ENCODE measurements at regions not wholly inside any gene's neighbourhood (a gene's known extent, or its start where the extent isn't known, plus 50 kb on each side); places are given as distances from the start of the nearest gene placed in this dataset.

DNA sequence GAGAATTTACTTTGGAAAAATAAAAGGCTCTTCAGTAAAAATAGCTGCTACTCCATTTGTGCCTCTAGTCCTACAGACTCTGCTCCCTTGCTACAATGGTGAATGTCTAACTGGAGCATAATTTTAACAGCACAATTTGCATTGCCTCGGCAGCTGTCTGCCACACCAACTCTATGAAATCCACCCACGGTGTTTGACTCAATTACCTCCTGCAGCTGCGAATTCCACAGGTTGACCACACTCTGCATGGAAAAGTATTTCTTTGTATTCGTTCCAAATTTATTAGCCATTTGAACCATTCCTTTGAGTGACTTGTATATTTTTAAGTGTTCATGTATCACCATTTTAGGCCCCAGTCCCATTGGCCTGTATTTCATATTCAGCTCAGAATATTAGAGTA lies 182.1 kb upstream of the CCDC68 start:
- no peak for TF ChIP-seq POLR2AphosphoS5 (IDR thresholded peaks at IDR 0.05; ENCODE audit: low read depth)
- TF ChIP-seq, protein P1, sequence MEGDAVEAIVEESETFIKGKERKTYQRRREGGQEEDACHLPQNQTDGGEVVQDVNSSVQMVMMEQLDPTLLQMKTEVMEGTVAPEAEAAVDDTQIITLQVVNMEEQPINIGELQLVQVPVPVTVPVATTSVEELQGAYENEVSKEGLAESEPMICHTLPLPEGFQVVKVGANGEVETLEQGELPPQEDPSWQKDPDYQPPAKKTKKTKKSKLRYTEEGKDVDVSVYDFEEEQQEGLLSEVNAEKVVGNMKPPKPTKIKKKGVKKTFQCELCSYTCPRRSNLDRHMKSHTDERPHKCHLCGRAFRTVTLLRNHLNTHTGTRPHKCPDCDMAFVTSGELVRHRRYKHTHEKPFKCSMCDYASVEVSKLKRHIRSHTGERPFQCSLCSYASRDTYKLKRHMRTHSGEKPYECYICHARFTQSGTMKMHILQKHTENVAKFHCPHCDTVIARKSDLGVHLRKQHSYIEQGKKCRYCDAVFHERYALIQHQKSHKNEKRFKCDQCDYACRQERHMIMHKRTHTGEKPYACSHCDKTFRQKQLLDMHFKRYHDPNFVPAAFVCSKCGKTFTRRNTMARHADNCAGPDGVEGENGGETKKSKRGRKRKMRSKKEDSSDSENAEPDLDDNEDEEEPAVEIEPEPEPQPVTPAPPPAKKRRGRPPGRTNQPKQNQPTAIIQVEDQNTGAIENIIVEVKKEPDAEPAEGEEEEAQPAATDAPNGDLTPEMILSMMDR (conservative IDR thresholded peaks at IDR 0.05; ENCODE audit: low read depth in 2 of 2): no peak
